GM21737 (cell line): ENCODE measurements at regions not wholly inside any gene's neighbourhood (a gene's known extent, or its start where the extent isn't known, plus 50 kb on each side); places are given as distances from the start of the nearest gene placed in this dataset.
"Not testable (repeated sequence)": the region's sequence is repeated elsewhere in the genome, so short reads cannot be mapped to it uniquely, and the experiment has no call there.

ENCODE experiments used
- ATAC-seq: cut with Tn5 transposase; IDR thresholded peaks from one replicate; pipeline ENCODE4 v1.9.1; 2021; ENCODE audit warnings: mild to moderate bottlenecking, moderate library complexity; ENCODE audit not compliant: unreplicated experiment

DNA sequence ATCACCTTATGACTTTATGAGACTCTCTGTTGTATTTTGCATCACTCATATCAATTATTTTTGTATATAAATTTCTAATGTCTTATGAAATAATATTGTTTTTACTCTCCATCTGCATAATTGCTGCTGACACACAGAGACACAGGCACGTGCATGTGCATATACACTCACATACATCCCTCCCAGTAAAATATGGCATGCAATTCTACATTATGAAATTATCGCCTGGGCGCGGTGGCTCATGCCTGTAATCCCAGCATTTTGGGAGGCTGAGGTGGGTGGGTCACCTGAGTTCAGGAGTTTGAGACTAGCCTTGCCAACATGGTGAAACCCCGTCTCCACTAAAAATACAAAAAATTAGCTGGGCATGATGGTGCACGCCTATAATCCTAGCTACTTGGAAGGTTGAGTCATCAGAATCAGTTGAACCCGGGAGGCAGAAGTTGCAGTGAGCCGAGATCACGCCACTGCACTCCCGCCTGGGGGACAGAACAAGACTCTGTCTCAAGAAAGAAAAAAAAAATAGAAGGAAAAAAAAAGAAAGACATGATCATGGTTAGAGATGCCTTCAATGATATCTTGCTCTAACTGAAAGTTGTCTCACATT, 96.7 kb upstream of the LUZP2 start:
- ATAC-seq, result no peak

DNA sequence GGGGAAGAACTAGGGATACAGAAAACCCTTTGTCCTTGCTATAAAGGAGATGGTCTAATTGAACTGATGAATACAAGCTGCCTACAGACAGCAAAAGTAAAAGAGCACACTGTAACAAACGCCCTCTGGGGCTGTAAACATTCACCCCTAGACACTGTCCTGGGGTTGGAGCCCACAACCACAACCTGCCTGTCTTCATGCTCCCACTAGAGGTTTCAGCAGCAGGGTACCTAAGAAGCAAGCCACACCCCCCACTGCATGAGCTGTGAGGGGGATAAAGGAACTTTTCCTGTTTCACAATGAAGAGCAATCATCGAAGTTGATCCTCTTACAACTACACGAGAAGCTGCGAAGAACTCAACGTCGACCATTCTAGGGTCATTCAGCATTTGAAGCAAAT, 90.5 kb upstream of the LUZP2 start:
- no peak for ATAC-seq

DNA sequence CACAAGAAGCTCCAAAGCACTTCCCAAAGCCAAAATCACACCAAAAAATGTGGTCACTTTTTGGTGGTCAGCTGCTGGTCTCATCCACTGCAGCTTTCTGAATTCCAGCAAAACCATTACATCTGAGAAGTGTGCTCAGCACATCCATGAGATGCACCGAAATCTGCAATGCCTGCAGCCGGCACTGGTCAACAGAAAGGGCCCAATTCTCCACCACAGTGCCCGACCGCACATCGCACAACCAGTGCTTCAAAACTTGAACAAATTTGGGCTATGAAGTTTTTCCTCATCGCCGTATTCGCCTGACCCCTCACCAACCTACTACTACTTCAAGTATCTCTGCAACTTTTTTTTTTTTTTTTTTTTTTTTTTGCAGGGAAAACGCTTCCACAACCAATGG, 89.9 kb upstream of the LUZP2 start:
- no peak for ATAC-seq

DNA sequence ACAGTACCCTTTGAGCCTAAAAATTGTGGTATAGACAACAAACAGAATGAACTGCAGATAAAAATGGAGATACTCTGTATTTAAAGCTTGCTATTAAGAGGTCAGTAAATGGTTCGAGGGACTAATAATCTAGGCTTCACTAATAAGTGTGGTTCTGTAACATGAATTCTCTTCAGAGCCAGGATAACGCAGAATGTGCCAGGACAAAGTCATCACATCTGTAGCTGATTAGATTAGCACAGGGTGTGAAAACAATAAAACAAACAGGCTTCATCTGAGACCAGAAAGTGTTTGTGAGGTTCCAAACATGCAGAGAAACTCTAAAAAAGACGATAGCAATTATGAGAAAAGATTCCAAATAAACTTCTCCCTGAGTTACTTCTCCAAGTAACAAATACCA, 89.1 kb upstream of the LUZP2 start:
- ATAC-seq, result no peak

DNA sequence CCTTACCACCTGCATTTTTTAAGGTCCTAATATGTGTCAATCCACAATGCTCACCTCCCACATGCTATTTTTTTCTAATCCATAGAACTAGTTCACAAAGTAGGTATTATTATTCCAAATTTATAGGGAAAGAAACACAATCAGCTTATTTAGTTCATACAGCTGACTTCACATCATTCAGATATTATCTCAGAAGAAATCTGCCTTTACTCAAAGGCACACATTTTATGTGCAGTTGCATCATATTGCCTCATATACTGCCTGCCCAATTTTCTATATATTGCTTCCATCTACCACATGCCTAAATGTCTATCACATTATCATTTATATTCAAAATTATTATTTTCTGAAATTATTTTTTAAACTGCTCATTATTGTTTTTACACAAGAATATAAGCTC, 88.7 kb upstream of the LUZP2 start:
- no peak for ATAC-seq

DNA sequence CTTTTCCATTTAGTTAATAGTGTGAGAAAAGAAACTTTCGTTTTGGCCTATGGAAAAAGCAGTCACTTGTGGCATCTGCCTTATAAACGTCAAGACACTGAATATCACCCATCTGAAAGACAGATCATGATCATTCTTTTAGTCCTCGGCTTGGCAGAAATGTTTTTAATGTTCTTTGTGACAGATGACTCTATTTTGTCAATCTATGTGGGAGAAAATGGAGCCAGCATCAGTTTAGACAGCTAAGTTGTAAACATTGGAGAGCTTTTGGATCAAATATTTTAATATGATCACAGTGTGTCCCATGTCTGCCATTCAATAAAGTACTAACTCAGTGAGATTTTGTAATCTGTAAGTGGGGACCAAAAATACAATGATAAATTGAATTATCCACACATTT, 85.1 kb upstream of the LUZP2 start:
- no peak for ATAC-seq

DNA sequence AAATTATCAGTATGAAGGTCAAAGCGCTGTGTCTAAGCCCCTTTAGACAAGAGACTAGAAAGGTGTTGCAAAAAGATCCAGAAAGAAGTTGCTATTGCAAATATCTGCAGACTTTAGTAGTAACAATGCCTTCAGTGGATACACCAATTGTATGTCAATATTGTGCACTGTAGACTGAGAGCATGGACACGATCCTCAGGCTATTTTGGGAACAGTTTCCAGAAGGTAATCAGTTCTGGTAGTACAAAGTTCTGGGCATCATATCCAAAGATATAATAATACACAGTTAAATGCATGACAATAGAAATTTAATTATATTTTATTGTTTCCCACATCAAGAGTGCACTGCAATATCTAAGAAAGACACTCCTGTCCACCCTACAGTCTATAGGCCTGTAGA, 84.1 kb upstream of the LUZP2 start:
- ATAC-seq, result no peak

DNA sequence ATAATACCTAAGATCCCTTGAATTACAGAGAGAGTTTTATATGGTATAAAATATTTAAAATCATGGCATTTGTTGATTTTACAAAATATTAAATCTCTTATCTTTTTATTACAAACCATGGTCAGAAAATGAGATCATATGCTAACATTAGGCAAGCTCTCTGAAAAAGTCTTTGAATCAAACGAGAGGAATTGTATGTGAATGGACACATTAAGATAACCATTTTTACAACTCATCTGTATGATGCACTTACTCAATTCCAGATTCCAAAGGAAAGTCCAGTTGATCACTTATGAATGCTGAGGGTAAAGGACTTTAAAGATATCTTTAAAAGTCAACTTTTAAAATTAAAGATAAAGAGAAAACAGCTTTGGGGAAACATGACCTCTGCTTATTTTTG, 83.5 kb upstream of the LUZP2 start:
- no peak for ATAC-seq

DNA sequence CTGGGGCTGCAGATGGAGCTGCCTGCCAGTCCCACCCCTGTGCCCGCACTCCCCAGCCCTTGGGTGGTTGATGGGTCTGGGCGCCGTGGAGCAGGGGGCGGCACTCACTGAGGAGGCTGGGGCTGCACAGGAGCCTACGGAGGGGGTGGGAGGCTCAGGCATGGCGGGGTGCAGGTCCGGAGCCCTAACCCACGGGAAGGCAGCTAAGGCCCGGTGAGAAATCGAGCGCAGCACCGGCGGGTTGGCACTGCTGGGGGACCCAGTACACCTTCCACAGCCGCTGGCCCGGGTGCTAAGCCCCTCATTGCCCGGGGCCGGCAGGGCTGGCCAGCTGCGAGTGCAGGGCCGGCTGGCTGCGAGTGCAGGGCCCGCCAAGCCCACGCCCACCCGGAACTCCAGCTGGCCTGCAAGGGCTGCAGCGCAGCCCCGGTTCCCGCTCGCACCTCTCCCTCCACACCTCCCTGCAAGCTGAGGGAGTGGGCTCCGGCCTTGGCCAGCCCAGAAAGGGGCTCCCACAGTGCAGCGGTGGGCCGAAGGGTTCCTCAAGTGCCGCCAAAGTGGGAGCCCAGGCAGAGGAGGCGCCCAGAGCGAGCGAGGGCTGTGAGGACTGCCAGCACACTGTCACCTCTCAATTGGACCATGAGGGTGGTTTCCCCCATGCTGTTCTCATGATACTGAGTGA, 80.8 kb upstream of the LUZP2 start:
- not testable (repeated sequence) for ATAC-seq

DNA sequence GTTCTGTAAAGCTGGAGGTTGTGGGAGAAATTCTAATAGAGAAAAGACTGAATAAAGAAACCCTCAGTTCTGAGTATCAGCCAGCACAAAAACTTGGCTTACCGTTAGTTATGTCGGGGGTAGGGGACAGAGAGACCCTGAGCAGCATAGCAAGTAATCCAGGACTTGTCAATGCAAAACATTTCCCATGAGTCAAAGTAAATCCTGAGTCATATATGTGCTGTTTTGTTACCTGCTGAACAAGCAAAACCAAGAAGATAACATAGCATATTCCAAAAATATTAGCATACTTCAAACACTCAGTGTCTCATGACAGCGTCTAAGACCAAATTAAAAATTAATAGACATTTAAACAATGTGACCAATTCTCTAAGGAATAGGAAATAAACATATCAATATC, 75.1 kb upstream of the LUZP2 start:
- ATAC-seq, result no peak

DNA sequence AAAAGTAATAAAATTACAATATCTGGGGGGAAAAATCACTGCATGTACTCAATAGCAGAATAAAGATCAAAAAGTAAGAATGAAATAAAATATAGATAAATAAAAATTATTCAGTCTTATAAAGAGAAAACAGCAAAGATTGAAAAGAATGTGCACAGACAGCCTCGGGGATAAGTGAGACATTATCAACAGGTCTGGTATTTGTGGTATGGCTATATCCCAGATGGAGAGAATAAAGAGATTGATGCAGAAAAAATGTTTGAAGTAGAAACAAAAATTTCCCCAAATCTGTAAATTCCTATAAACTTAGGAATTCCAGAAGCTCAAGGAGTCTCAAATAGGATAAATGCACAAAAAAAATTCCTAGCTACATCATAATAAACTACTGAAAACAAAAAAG, 74.5 kb upstream of the LUZP2 start:
- no peak for ATAC-seq

DNA sequence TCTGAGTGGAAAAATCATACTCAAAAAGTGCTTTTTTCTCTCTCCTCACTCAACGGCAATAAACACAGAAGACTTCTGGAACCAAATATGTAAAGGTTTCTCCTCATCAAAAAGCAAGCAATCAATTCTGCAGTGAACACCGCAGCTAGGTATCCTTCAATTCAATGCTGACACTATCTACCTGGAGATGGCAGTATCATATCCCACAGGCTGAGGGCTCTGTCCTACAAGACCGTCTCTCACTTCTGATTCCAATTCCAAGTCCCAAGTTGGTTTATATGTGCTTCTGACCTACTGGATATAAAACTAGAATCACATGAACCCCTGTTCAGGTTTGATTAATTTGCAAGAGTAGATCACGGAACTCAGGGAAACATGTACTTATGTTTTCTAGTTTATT, 59.7 kb upstream of the LUZP2 start:
- ATAC-seq, result no peak
